ENCODE measurements at regions not wholly inside any gene's neighbourhood (a gene's known extent, or its start where the extent isn't known, plus 50 kb on each side); places are given as distances from the start of the nearest gene placed in this dataset.

GRCh38 chr5:74016373-74016772 lies 390.4 kb downstream of the ARHGEF28 start:
- POLR2A ChIA-PET, result no interaction called here
- DNase-seq (ENCODE audit: extremely low spot score), result peak; percentile 12
- TF ChIP-seq CTCF (IDR thresholded peaks at IDR 0.05; ENCODE audit: control extremely low read depth, extremely low read depth, low read depth, missing control alignments), result no peak
- CTCF ChIA-PET, result interaction anchor here (0.9 to 1.8 kb wide), 2 partner anchors 23 to 25 kb away, joined by 3 to 4 read pairs; no protein-coding TSS in a partner anchor

GRCh38 chr5:74015716-74016115 lies 389.7 kb downstream of the ARHGEF28 start:
- no peak for TF ChIP-seq CTCF (IDR thresholded peaks at IDR 0.05; ENCODE audit: control extremely low read depth, extremely low read depth, low read depth, missing control alignments)
- ChIA-PET POLR2A (no interaction called here), CTCF (interaction anchor here (0.9 to 1.8 kb wide), 3 partner anchors 12 to 24 kb away, joined by 3 to 4 read pairs (median 4); no protein-coding TSS in a partner anchor)
- no peak for DNase-seq (ENCODE audit: extremely low spot score)

GRCh38 chr5:74013222-74013621 lies 387.2 kb downstream of the ARHGEF28 start:
- ChIA-PET POLR2A (no interaction called here), CTCF (interaction anchor here (0.8 to 1.2 kb wide), 2 partner anchors 13 to 15 kb away, joined by 3 read pairs; no protein-coding TSS in a partner anchor)
- DNase-seq (ENCODE audit: extremely low spot score), result no peak
- TF ChIP-seq CTCF (IDR thresholded peaks at IDR 0.05; ENCODE audit: control extremely low read depth, extremely low read depth, low read depth, missing control alignments), result no peak

GRCh38 chr5:74009502-74009901 lies 383.5 kb downstream of the ARHGEF28 start:
- ChIA-PET POLR2A (no interaction called here), CTCF (interaction anchor here (1.4 kb wide), 1 partner anchor 13 kb away, joined by 3 read pairs; no protein-coding TSS in a partner anchor)
- no peak for DNase-seq (ENCODE audit: extremely low spot score)
- no peak for TF ChIP-seq CTCF (IDR thresholded peaks at IDR 0.05; ENCODE audit: control extremely low read depth, extremely low read depth, low read depth, missing control alignments)

- DNase-seq (ENCODE audit: extremely low spot score), result no peak
Measured at GRCh38 chr5:74007193-74007592, 381.2 kb downstream of the ARHGEF28 start.

GRCh38 chr5:73999297-73999696 lies 373.3 kb downstream of the ARHGEF28 start:
- no peak for TF ChIP-seq CTCF (IDR thresholded peaks at IDR 0.05; ENCODE audit: control extremely low read depth, extremely low read depth, low read depth, missing control alignments)
- ChIA-PET POLR2A (no interaction called here), CTCF (no interaction called here)
- DNase-seq (ENCODE audit: extremely low spot score), result no peak

More at GRCh38 chr5:74007193-74007592, 381.2 kb downstream of the ARHGEF28 start:
- TF ChIP-seq CTCF (IDR thresholded peaks at IDR 0.05; ENCODE audit: control extremely low read depth, extremely low read depth, low read depth, missing control alignments), result no peak
- CTCF ChIA-PET, result no interaction called here
- POLR2A ChIA-PET, result no interaction called here

All from GM10248 (cell line).